ENCODE measurements at regions not wholly inside any gene's neighbourhood (a gene's known extent, or its start where the extent isn't known, plus 50 kb on each side); places are given as distances from the start of the nearest gene placed in this dataset.

DNA sequence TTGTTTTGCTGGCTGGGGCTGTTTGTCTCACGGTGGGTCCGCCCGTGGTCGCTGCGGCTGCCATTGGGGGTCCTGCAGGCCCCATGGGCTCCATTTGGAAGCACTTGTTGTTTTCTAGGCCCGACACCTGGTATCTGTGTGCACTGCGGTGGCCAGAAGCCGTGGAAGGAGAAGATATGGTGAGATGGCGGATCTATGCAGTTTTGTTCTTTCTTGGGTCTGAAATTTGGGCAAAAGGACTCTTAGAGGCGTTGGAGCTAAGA is 109.5 kb upstream of the SHH start:
- TF ChIP-seq, protein P1, sequence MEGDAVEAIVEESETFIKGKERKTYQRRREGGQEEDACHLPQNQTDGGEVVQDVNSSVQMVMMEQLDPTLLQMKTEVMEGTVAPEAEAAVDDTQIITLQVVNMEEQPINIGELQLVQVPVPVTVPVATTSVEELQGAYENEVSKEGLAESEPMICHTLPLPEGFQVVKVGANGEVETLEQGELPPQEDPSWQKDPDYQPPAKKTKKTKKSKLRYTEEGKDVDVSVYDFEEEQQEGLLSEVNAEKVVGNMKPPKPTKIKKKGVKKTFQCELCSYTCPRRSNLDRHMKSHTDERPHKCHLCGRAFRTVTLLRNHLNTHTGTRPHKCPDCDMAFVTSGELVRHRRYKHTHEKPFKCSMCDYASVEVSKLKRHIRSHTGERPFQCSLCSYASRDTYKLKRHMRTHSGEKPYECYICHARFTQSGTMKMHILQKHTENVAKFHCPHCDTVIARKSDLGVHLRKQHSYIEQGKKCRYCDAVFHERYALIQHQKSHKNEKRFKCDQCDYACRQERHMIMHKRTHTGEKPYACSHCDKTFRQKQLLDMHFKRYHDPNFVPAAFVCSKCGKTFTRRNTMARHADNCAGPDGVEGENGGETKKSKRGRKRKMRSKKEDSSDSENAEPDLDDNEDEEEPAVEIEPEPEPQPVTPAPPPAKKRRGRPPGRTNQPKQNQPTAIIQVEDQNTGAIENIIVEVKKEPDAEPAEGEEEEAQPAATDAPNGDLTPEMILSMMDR (IDR thresholded peaks at IDR 0.05; ENCODE audit: insufficient read depth, low read depth, low read length) = no peak
- no peak for TF ChIP-seq EZH2 (IDR thresholded peaks at IDR 0.05; ENCODE audit: insufficient read depth, low read length)
